IMR-90 (cell line): ENCODE measurements at regions not wholly inside any gene's neighbourhood (a gene's known extent, or its start where the extent isn't known, plus 50 kb on each side); places are given as distances from the start of the nearest gene placed in this dataset.

Experiments
- ATAC-seq: fragments of 200-7000 bp; cut with Tn5 transposase; 2 replicates; pipeline ENCODE4 v1.9.1; 2020; ENCODE audit warnings: low read depth, mild to moderate bottlenecking, moderate library complexity
- BruUV-seq: library from RNA; stranded (reverse); fragments of 400-500 nt; replicated peaks from 2 replicates; lab custom pipeline; 2021; lab: Mats Ljungman, UMichigan
- CTCF ChIA-PET: fragments of 300-600 bp; formaldehyde crosslinking; extraction: SDS; loops from one replicate; lab custom pipeline; 2021; ENCODE audit warnings: antibody characterized with exemption; lab: Yijun Ruan, JAX
- POLR2A ChIA-PET: fragments of 300-600 bp; sonication (Branson Sonifier 250); formaldehyde crosslinking; loops from one replicate; lab custom pipeline; 2022; ENCODE audit warnings: antibody characterized with exemption; ENCODE audit not compliant: unreplicated experiment; lab: Charles Lee
- DNase-seq: peaks from one replicate; pipeline ENCODE4 v3.0.0; 2013
- H2AFZ ChIP-seq: replicated peaks from 2 replicates; pipeline ENCODE3; 2013; ENCODE audit warnings: low read length, mild to moderate bottlenecking; ENCODE audit not compliant: poor library complexity
- H2AK5ac ChIP-seq: 2 replicates; pipeline ENCODE4 v1.6.1; 2013; ENCODE audit warnings: low read depth, low read length, inconsistent platforms
- H2AK9ac ChIP-seq: replicated peaks from 2 replicates; pipeline ENCODE3; 2013; ENCODE audit warnings: mild to moderate bottlenecking, low read depth, low read length, moderate library complexity; ENCODE audit not compliant: poor library complexity
- H2BK120ac ChIP-seq: 2 replicates; pipeline ENCODE4 v1.6.1; 2013; ENCODE audit warnings: low read depth, low read length, inconsistent platforms
- H2BK15ac ChIP-seq: 3 replicates; pipeline ENCODE4 v1.6.1; 2013; ENCODE audit warnings: low read depth, low read length, inconsistent platforms
- H2BK20ac ChIP-seq: 2 replicates; pipeline ENCODE4 v1.6.1; 2013; ENCODE audit warnings: low read depth, mild to moderate bottlenecking, inconsistent platforms, low read length, moderate library complexity
- H2BK5ac ChIP-seq: 2 replicates; pipeline ENCODE4 v1.6.1; 2013; ENCODE audit warnings: mild to moderate bottlenecking, low read depth, low read length, inconsistent platforms; ENCODE audit not compliant: poor library complexity, severe bottlenecking
- H3K14ac ChIP-seq: replicated peaks from 2 replicates; pipeline ENCODE4 v1.6.1; 2013; ENCODE audit warnings: low read depth, low read length, inconsistent platforms
- H3K18ac ChIP-seq: 2 replicates; pipeline ENCODE4 v1.6.1; 2013; ENCODE audit warnings: low read depth, low read length, control low read depth
- H3K23ac ChIP-seq: 2 replicates; pipeline ENCODE4 v1.6.1; 2013; ENCODE audit warnings: low read depth, low read length, inconsistent platforms
- H3K27ac ChIP-seq: 2 replicates; pipeline ENCODE4 v1.5.1; 2013; ENCODE audit warnings: mild to moderate bottlenecking, control low read depth, low read length; ENCODE audit not compliant: insufficient read depth
- H3K27me3 ChIP-seq: 2 replicates; pipeline ENCODE4 v1.6.1; 2013; ENCODE audit warnings: low read length; ENCODE audit not compliant: control insufficient read depth, insufficient read depth
- H3K36me3 ChIP-seq: 2 replicates; pipeline ENCODE4 v1.6.1; 2013; ENCODE audit warnings: low read length, mixed read lengths; ENCODE audit not compliant: control insufficient read depth, insufficient read depth
- H3K4ac ChIP-seq: 2 replicates; pipeline ENCODE4 v1.6.1; 2013; ENCODE audit warnings: low read depth, low read length, inconsistent platforms
- H3K4me1 ChIP-seq: 2 replicates; pipeline ENCODE4 v1.6.1; 2013; ENCODE audit warnings: low read length, mixed read lengths; ENCODE audit not compliant: control insufficient read depth, insufficient read depth
- H3K4me2 ChIP-seq: 2 replicates; pipeline ENCODE4 v1.6.1; 2013; ENCODE audit warnings: low read depth, mild to moderate bottlenecking, control low read depth, low read length, moderate library complexity
- H3K4me3 ChIP-seq: 2 replicates; pipeline ENCODE4 v1.5.1; 2013; ENCODE audit warnings: low read depth, mild to moderate bottlenecking, control low read depth, low read length, moderate library complexity; ENCODE audit not compliant: insufficient read depth
- H3K56ac ChIP-seq: 2 replicates; pipeline ENCODE4 v1.6.1; 2013; ENCODE audit warnings: low read length, inconsistent platforms; ENCODE audit not compliant: insufficient read depth; ENCODE audit errors: extremely low read depth
- H3K79me1 ChIP-seq, 2 experiments: 2 replicates each; pipeline ENCODE4 v1.6.1; 2013; ENCODE audit warnings: low read length in 2 of 2, inconsistent platforms in 1 of 2, low read depth in 1 of 2
- H3K9ac ChIP-seq: 2 replicates; pipeline ENCODE4 v1.6.1; 2013; ENCODE audit warnings: low read depth, low read length, control low read depth
- H3K9me1 ChIP-seq: 2 replicates; pipeline ENCODE4 v1.6.1; 2013; ENCODE audit warnings: low read length, inconsistent platforms; ENCODE audit not compliant: insufficient read depth
- H3K9me3 ChIP-seq: 2 replicates; pipeline ENCODE4 v1.6.1; 2013; ENCODE audit warnings: low read length; ENCODE audit not compliant: control insufficient read depth, insufficient read depth
- H4K20me1 ChIP-seq: 2 replicates; pipeline ENCODE4 v1.6.1; 2013; ENCODE audit warnings: low read length, inconsistent platforms; ENCODE audit not compliant: insufficient read depth
- H4K5ac ChIP-seq: 2 replicates; pipeline ENCODE4 v1.6.1; 2013; ENCODE audit warnings: mild to moderate bottlenecking, low read depth, low read length, control low read depth
- H4K8ac ChIP-seq, 2 experiments: 2 replicates each; pipeline ENCODE4 v1.6.1; 2013; ENCODE audit warnings: low read depth in 2 of 2, low read length in 2 of 2, control low read depth in 1 of 2, inconsistent platforms in 1 of 2
- H4K91ac ChIP-seq: 2 replicates; pipeline ENCODE4 v1.6.1; 2013; ENCODE audit warnings: low read depth, low read length, inconsistent platforms; ENCODE audit not compliant: insufficient read depth
- BHLHE40 ChIP-seq: fragments of 150-350 bp; IDR thresholded peaks from 2 replicates; pipeline ENCODE4 v1.6.1; 2016; ENCODE audit warnings: mild to moderate bottlenecking, low read depth, low read length
- MAFK ChIP-seq: IDR thresholded peaks from 2 replicates; pipeline ENCODE4 v1.6.1; 2012; ENCODE audit warnings: low read depth, low read length, improper control_type of control experiment
- MXI1 ChIP-seq: IDR thresholded peaks from 2 replicates; pipeline ENCODE4 v1.6.1; 2012; ENCODE audit warnings: low read depth, mild to moderate bottlenecking, low read length, moderate library complexity, borderline replicate concordance
- RAD21 ChIP-seq: IDR thresholded peaks from 2 replicates; pipeline ENCODE4 v1.6.1; 2012; ENCODE audit warnings: low read length, improper control_type of control experiment
- RCOR1 ChIP-seq: IDR thresholded peaks from 2 replicates; pipeline ENCODE4 v1.6.1; 2012; ENCODE audit warnings: mild to moderate bottlenecking, low read length, improper control_type of control experiment; ENCODE audit not compliant: insufficient replicate concordance
- RFX5 ChIP-seq: IDR thresholded peaks from 2 replicates; pipeline ENCODE4 v1.8.0; 2012; ENCODE audit warnings: low read depth, mild to moderate bottlenecking, low read length, moderate library complexity
- WGBS, 2 experiments: methylation state at CpG; one replicate each; pipeline versions ENCODE4 v1.1.5 to v1.1.7; 2013; ENCODE audit warnings: missing lambda C conversion rate in 2 of 2; ENCODE audit not compliant: insufficient read length in 1 of 2; ENCODE audit errors: extremely low coverage in 2 of 2; 5-methylcytosine and 5-hydroxymethylcytosine counted together
- dilution Hi-C: fragments of 300-500 bp; cut with HindIII; formaldehyde crosslinking; loops from one replicate; pipeline ENCODE4 v1.14.3; 2018; ENCODE audit warnings: low sequenced_read_pairs; ENCODE audit not compliant: unreplicated experiment
- in situ Hi-C: fragments of 300-500 bp; cut with MboI; formaldehyde crosslinking; loops from 3 replicates; pipeline ENCODE4 v1.14.3; 2019; ENCODE audit warnings: low sequenced_read_pairs, inconsistent platforms, mixed read lengths
- intact Hi-C: fragments of 100-400 bp; cut with micrococcal nuclease; formaldehyde crosslinking; loops from 2 replicates; pipeline ENCODE4 v1.10.0; 2022

DNA sequence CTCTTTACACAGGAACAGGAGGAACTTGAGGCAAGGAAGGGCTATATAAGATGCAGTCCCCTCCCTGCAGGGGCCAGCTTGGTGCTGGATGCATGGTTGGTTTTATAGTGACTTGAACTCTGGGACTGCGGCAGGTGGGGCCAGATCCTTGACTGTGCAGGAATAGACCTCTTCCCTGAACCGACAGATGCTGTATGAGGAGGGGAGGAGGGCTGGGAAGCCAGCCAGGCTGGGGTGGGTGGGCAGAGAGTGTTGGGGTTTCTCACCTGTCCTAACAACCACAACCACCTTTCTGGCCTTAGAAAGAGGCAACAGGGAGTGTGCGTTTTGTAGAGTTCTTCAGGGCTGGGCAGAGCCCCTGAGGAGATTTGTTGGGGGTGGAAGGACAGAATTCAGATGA lies 798.1 kb downstream of the KCNJ18 start:
- H3K9me3 ChIP-seq: peaks cover 31% of the 10 kb centered on the region
- H3K9ac ChIP-seq: no peak overlapping the region
- H3K27ac ChIP-seq: no peak overlapping the region
- H3K36me3 ChIP-seq: no peaks in the 10 kb centered on the region
- TF ChIP-seq RCOR1: no peak
- no peak for TF ChIP-seq BHLHE40
- TF ChIP-seq RFX5: no peak
- no peak for TF ChIP-seq MAFK
- TF ChIP-seq MXI1: no peak
- no peak for TF ChIP-seq RAD21
- in situ Hi-C loops (no loop called here), intact Hi-C loops (no loop called here), dilution Hi-C loops (no loop called here)
- no peak overlapping the region for H3K4me3 ChIP-seq
- H3K14ac ChIP-seq: no peak overlapping the region
- H3K27me3 ChIP-seq: no peaks in the 10 kb centered on the region
- H3K4me2 ChIP-seq: no peak overlapping the region
- 0% methylated on average over 1 of the region's 3 CpGs; no CpG with 5 or more reads in 1 of the 2 experiments for WGBS, 2 experiments
- no peak overlapping the region for H3K18ac ChIP-seq
- POLR2A ChIA-PET: no interaction called here
- no peak overlapping the region for H2BK120ac ChIP-seq
- H2AK9ac ChIP-seq: no peak overlapping the region
- no peak overlapping the region for H3K4ac ChIP-seq
- H2BK5ac ChIP-seq: no peak overlapping the region
- H3K4me1 ChIP-seq: no peaks in the 10 kb centered on the region
- no peaks in the 10 kb centered on the region for H3K9me1 ChIP-seq
- no peaks in the 10 kb centered on the region for H4K20me1 ChIP-seq
- H4K8ac ChIP-seq: no peak overlapping the region
- no TSS peak for BruUV-seq
- no peak for ATAC-seq
- H2AFZ ChIP-seq: no peak overlapping the region
- no peak overlapping the region for H2AK5ac ChIP-seq
- no peaks in the 10 kb centered on the region for H3K79me1 ChIP-seq
- no peak overlapping the region for H3K23ac ChIP-seq
- no peak overlapping the region for H4K91ac ChIP-seq
- CTCF ChIA-PET: no interaction called here
- no peak for DNase-seq
- no peak overlapping the region for H4K5ac ChIP-seq
- H2BK15ac ChIP-seq: no peak overlapping the region
- H2BK20ac ChIP-seq: no peak overlapping the region
- no peak overlapping the region for H3K56ac ChIP-seq
